ENCODE measurements at regions not wholly inside any gene's neighbourhood (a gene's known extent, or its start where the extent isn't known, plus 50 kb on each side); places are given as distances from the start of the nearest gene placed in this dataset.

- Histone ChIP-seq H3K4me1 (ENCODE audit: control insufficient read depth, insufficient read depth, low read length, poor library complexity, severe bottlenecking) (no peaks in the 10 kb centered on the region), H3K9me3 (ENCODE audit: control insufficient read depth in 2 of 2, low read length in 2 of 2) (no peaks in the 10 kb centered on the region), H3K4me3 (ENCODE audit: low read depth, low read length) (no peak overlapping the region), H3K36me3 (ENCODE audit: control insufficient read depth, insufficient read depth, low read length) (no peaks in the 10 kb centered on the region), H3K27me3 (ENCODE audit: control insufficient read depth, insufficient read depth, low read length) (no peaks in the 10 kb centered on the region), H3K27ac (ENCODE audit: insufficient read depth, low read length, poor library complexity, severe bottlenecking) (no peak overlapping the region)
- DNase-seq: no peak
- ATAC-seq (ENCODE audit: low read depth in 2 of 2): no peak
- Mint-ChIP-seq H3K4me1 (no peaks in the 10 kb centered on the region), H3K9me3 (peaks cover 0 to 8% (median 0%) of the 10 kb centered on the region in 7 donors), H3K27me3 (no peaks in the 10 kb centered on the region), H3K36me3 (no peaks in the 10 kb centered on the region), H3K4me3 (no peak overlapping the region), H3K27ac (no peak overlapping the region)
Observed at GRCh38 chrX:98371994-98372393, 1488.3 kb downstream of the RPA4 start.

DNA sequence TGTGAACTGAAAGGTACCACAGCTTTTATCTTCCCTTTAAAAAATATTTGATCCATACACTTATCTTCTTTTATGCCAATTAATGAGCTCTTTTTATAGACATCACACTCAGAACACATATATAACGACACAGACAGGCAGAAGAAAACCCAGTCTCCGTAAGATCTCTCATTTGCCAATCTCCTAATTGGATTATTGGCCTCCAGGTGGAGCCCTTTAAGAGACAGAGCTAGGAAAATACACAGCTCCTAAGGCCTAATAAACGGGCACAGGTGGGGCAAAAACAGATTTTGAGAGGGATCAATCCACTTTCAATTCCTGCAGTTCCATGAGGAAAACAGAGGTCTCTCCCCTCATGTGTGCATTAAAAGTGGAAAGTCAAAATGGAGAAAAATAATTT lies 1495.4 kb downstream of the RPA4 start:
- no peak for DNase-seq
- no peak overlapping the region for H3K27ac Mint-ChIP-seq
- ATAC-seq (ENCODE audit: low read depth in 2 of 2): no peak

GRCh38 chrX:98380106-98380505 lies 1496.4 kb downstream of the RPA4 start:
- no peak for ATAC-seq (ENCODE audit: low read depth in 2 of 2)
- Mint-ChIP-seq H3K27ac (no peak overlapping the region), H3K9me3 (peaks cover 0 to 4% (median 2%) of the 10 kb centered on the region in 7 donors), H3K36me3 (no peaks in the 10 kb centered on the region), H3K4me3 (no peak overlapping the region), H3K27me3 (no peaks in the 10 kb centered on the region), H3K4me1 (no peaks in the 10 kb centered on the region)
- Histone ChIP-seq H3K36me3 (ENCODE audit: control insufficient read depth, insufficient read depth, low read length) (no peaks in the 10 kb centered on the region), H3K27ac (ENCODE audit: insufficient read depth, low read length, poor library complexity, severe bottlenecking) (no peak overlapping the region), H3K9me3 (ENCODE audit: control insufficient read depth in 2 of 2, low read length in 2 of 2) (no peaks in the 10 kb centered on the region), H3K4me3 (ENCODE audit: low read depth, low read length) (no peak overlapping the region), H3K4me1 (ENCODE audit: control insufficient read depth, insufficient read depth, low read length, poor library complexity, severe bottlenecking) (no peaks in the 10 kb centered on the region), H3K27me3 (ENCODE audit: control insufficient read depth, insufficient read depth, low read length) (no peaks in the 10 kb centered on the region)
- DNase-seq: no peak

More for the DNA sequence above, 1495.4 kb downstream of the RPA4 start:
- H3K36me3 Mint-ChIP-seq: no peaks in the 10 kb centered on the region
- H3K9me3 ChIP-seq (ENCODE audit: control insufficient read depth in 2 of 2, low read length in 2 of 2): no peaks in the 10 kb centered on the region
- H3K27me3 Mint-ChIP-seq: no peaks in the 10 kb centered on the region
- H3K9me3 Mint-ChIP-seq: peaks cover 0 to 4% (median 1%) of the 10 kb centered on the region in 7 donors
- H3K27ac ChIP-seq (ENCODE audit: insufficient read depth, low read length, poor library complexity, severe bottlenecking): no peak overlapping the region
- no peak overlapping the region for H3K4me3 ChIP-seq (ENCODE audit: low read depth, low read length)
- H3K36me3 ChIP-seq (ENCODE audit: control insufficient read depth, insufficient read depth, low read length): no peaks in the 10 kb centered on the region
- H3K27me3 ChIP-seq (ENCODE audit: control insufficient read depth, insufficient read depth, low read length): no peaks in the 10 kb centered on the region
- H3K4me3 Mint-ChIP-seq: no peak overlapping the region
- H3K4me1 ChIP-seq (ENCODE audit: control insufficient read depth, insufficient read depth, low read length, poor library complexity, severe bottlenecking): no peaks in the 10 kb centered on the region
- no peaks in the 10 kb centered on the region for H3K4me1 Mint-ChIP-seq

DNA sequence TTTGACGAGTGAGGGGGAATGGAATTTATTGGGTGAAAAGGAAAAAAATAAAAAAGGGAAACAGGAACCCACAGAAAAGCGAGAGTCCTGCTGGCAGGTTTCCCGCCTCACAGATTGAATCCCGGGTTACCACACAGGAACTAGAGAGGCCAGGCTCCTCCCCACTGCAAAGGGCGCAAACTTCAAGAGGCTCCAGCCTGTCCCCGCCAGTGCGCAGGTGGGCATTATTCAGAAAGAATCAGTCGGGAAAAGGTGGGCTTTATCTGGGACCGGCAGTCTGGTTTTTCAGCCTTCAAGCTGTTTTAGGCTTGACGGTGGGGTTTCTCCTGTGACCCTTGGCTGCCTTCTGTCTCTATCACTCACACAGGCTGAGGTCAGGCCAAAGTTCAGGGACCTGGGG lies 1496.8 kb downstream of the RPA4 start:
- Mint-ChIP-seq H3K36me3 (no peaks in the 10 kb centered on the region), H3K27me3 (no peaks in the 10 kb centered on the region), H3K4me3 (no peak overlapping the region), H3K4me1 (no peaks in the 10 kb centered on the region), H3K27ac (no peak overlapping the region), H3K9me3 (peaks cover 0 to 3% (median 2%) of the 10 kb centered on the region in 7 donors)
- no peak for DNase-seq
- no peak for ATAC-seq (ENCODE audit: low read depth in 2 of 2)
- no peaks in the 10 kb centered on the region for H3K36me3 ChIP-seq (ENCODE audit: control insufficient read depth, insufficient read depth, low read length)
- H3K4me3 ChIP-seq (ENCODE audit: low read depth, low read length): no peak overlapping the region
- no peak overlapping the region for H3K27ac ChIP-seq (ENCODE audit: insufficient read depth, low read length, poor library complexity, severe bottlenecking)
- no peaks in the 10 kb centered on the region for H3K4me1 ChIP-seq (ENCODE audit: control insufficient read depth, insufficient read depth, low read length, poor library complexity, severe bottlenecking)
- H3K9me3 ChIP-seq (ENCODE audit: control insufficient read depth in 2 of 2, low read length in 2 of 2): no peaks in the 10 kb centered on the region
- H3K27me3 ChIP-seq (ENCODE audit: control insufficient read depth, insufficient read depth, low read length): no peaks in the 10 kb centered on the region

- H3K4me1 ChIP-seq (ENCODE audit: control insufficient read depth, insufficient read depth, low read length, poor library complexity, severe bottlenecking): no peaks in the 10 kb centered on the region
- Mint-ChIP-seq H3K27ac (no peak overlapping the region), H3K27me3 (no peaks in the 10 kb centered on the region), H3K9me3 (peaks cover 0 to 6% (median 0%) of the 10 kb centered on the region in 7 donors), H3K4me3 (no peak overlapping the region), H3K36me3 (no peaks in the 10 kb centered on the region), H3K4me1 (no peaks in the 10 kb centered on the region)
- H3K27ac ChIP-seq (ENCODE audit: insufficient read depth, low read length, poor library complexity, severe bottlenecking): no peak overlapping the region
- no peaks in the 10 kb centered on the region for H3K9me3 ChIP-seq (ENCODE audit: control insufficient read depth in 2 of 2, low read length in 2 of 2)
- DNase-seq (no peak), ATAC-seq (ENCODE audit: low read depth in 2 of 2) (no peak)
- H3K4me3 ChIP-seq (ENCODE audit: low read depth, low read length): no peak overlapping the region
- no peaks in the 10 kb centered on the region for H3K36me3 ChIP-seq (ENCODE audit: control insufficient read depth, insufficient read depth, low read length)
- no peaks in the 10 kb centered on the region for H3K27me3 ChIP-seq (ENCODE audit: control insufficient read depth, insufficient read depth, low read length)
Observed at GRCh38 chrX:98398542-98398941, 1514.8 kb downstream of the RPA4 start.

GRCh38 chrX:98405376-98405775 lies 1521.7 kb downstream of the RPA4 start:
- Histone ChIP-seq H3K4me1 (ENCODE audit: control insufficient read depth, insufficient read depth, low read length, poor library complexity, severe bottlenecking) (no peaks in the 10 kb centered on the region), H3K27me3 (ENCODE audit: control insufficient read depth, insufficient read depth, low read length) (no peaks in the 10 kb centered on the region), H3K4me3 (ENCODE audit: low read depth, low read length) (no peak overlapping the region), H3K27ac (ENCODE audit: insufficient read depth, low read length, poor library complexity, severe bottlenecking) (no peak overlapping the region), H3K9me3 (ENCODE audit: control insufficient read depth in 2 of 2, low read length in 2 of 2) (no peaks in the 10 kb centered on the region), H3K36me3 (ENCODE audit: control insufficient read depth, insufficient read depth, low read length) (no peaks in the 10 kb centered on the region)
- ATAC-seq (ENCODE audit: low read depth in 2 of 2) (no peak), DNase-seq (no peak)
- H3K27me3 Mint-ChIP-seq: no peaks in the 10 kb centered on the region
- H3K4me1 Mint-ChIP-seq: no peaks in the 10 kb centered on the region
- H3K4me3 Mint-ChIP-seq: no peak overlapping the region
- no peaks in the 10 kb centered on the region for H3K36me3 Mint-ChIP-seq
- peaks cover 0 to 5% (median 0%) of the 10 kb centered on the region in 7 donors for H3K9me3 Mint-ChIP-seq
- no peak overlapping the region for H3K27ac Mint-ChIP-seq

GRCh38 chrX:98407584-98407983 lies 1523.9 kb downstream of the RPA4 start:
- peaks cover 0 to 5% (median 0%) of the 10 kb centered on the region in 7 donors for H3K9me3 Mint-ChIP-seq
- no peaks in the 10 kb centered on the region for H3K4me1 Mint-ChIP-seq
- no peak for ATAC-seq (ENCODE audit: low read depth in 2 of 2)

DNA sequence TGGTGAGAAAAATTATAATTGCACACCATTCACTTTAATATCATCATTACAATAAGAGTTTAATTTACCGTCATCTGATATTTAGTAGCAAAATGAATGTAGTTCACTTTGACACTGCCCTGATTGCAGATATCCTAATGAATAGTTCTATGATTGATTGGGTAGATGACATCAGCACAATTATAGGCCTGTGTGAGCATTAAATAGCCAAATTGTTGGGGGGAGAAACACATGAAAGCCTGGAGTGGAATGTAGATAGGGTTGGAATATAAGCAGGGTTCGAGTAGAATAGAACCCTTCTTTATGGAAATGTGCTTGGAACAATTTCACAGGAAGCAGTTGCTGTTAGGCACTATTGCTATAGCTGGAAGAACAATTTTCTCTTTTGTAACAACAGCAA lies 1526.2 kb downstream of the RPA4 start:
- DNase-seq: no peak
- no peak for ATAC-seq (ENCODE audit: low read depth in 2 of 2)
- H3K36me3 ChIP-seq (ENCODE audit: control insufficient read depth, insufficient read depth, low read length): no peaks in the 10 kb centered on the region
- no peaks in the 10 kb centered on the region for H3K4me1 ChIP-seq (ENCODE audit: control insufficient read depth, insufficient read depth, low read length, poor library complexity, severe bottlenecking)
- Mint-ChIP-seq H3K27me3 (no peaks in the 10 kb centered on the region), H3K9me3 (peaks cover 0 to 4% (median 0%) of the 10 kb centered on the region in 7 donors), H3K4me3 (no peak overlapping the region), H3K27ac (no peak overlapping the region), H3K36me3 (no peaks in the 10 kb centered on the region), H3K4me1 (no peaks in the 10 kb centered on the region)
- H3K9me3 ChIP-seq (ENCODE audit: control insufficient read depth in 2 of 2, low read length in 2 of 2): no peaks in the 10 kb centered on the region
- H3K27ac ChIP-seq (ENCODE audit: insufficient read depth, low read length, poor library complexity, severe bottlenecking): no peak overlapping the region
- H3K27me3 ChIP-seq (ENCODE audit: control insufficient read depth, insufficient read depth, low read length): no peaks in the 10 kb centered on the region
- no peak overlapping the region for H3K4me3 ChIP-seq (ENCODE audit: low read depth, low read length)

More at GRCh38 chrX:98407584-98407983, 1523.9 kb downstream of the RPA4 start:
- no peak overlapping the region for H3K4me3 Mint-ChIP-seq
- DNase-seq: no peak
- H3K27ac Mint-ChIP-seq: no peak overlapping the region
- H3K27me3 Mint-ChIP-seq: no peaks in the 10 kb centered on the region
- Histone ChIP-seq H3K9me3 (ENCODE audit: control insufficient read depth in 2 of 2, low read length in 2 of 2) (no peaks in the 10 kb centered on the region), H3K27me3 (ENCODE audit: control insufficient read depth, insufficient read depth, low read length) (no peaks in the 10 kb centered on the region), H3K4me3 (ENCODE audit: low read depth, low read length) (no peak overlapping the region), H3K27ac (ENCODE audit: insufficient read depth, low read length, poor library complexity, severe bottlenecking) (no peak overlapping the region), H3K36me3 (ENCODE audit: control insufficient read depth, insufficient read depth, low read length) (no peaks in the 10 kb centered on the region), H3K4me1 (ENCODE audit: control insufficient read depth, insufficient read depth, low read length, poor library complexity, severe bottlenecking) (no peaks in the 10 kb centered on the region)
- no peaks in the 10 kb centered on the region for H3K36me3 Mint-ChIP-seq

Data from CD4-positive, CD25-positive, alpha-beta regulatory T cell (primary cell).